ENCODE measurements at regions not wholly inside any gene's neighbourhood (a gene's known extent, or its start where the extent isn't known, plus 50 kb on each side); places are given as distances from the start of the nearest gene placed in this dataset.
"Not testable (repeated sequence)": the region's sequence is repeated elsewhere in the genome, so short reads cannot be mapped to it uniquely, and the experiment has no call there.

- Histone ChIP-seq H3K4me3 (peak overlapping the region in 1 of 4 donors; percentile 11), H3K27ac (no peak overlapping the region), H3K4me1 (no peaks in the 10 kb centered on the region), H3K27me3 (no peaks in the 10 kb centered on the region), H3K9me3 (peaks cover 0 to 11% (median 0%) of the 10 kb centered on the region in 3 donors), H3K36me3 (no peaks in the 10 kb centered on the region)
- DNase-seq (no peak), ATAC-seq (no peak)
- in situ Hi-C loops (cut with MboI; ENCODE audit: low sequenced_read_pairs in 4 of 4) (no loop called here), intact Hi-C loops (cut with DNase I; ENCODE audit: low total_unique reads) (no loop called here)
- no peak for TF ChIP-seq CTCF (IDR thresholded peaks at IDR 0.05 in 4 of 5, conservative IDR thresholded peaks at IDR 0.05 in 1 of 5)
- no peak for TF ChIP-seq POLR2A (IDR thresholded peaks at IDR 0.05)
Observed at GRCh38 chr1:163633366-163633765, 311.6 kb downstream of the NUF2 start.

DNA sequence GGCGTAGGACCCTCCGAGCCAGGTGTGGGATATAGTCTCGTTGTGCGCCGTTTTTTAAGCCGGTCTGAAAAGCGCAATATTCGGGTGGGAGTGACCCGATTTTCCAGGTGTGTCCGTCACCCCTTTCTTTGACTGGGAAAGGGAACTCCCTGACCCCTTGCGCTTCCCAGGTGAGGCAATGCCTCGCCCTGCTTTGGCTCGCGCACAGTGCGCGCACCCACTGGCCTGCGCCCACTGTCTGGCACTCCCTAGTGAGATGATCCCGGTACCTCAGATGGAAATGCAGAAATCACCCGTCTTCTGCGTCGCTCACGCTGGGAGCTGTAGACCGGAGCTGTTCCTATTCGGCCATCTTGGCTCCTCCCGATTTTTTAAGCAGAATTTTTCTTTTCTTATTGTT lies 323.9 kb downstream of the NUF2 start:
- DNase-seq; H3K27me3 ChIP-seq; H3K4me3 ChIP-seq; intact Hi-C loops (cut with DNase I; ENCODE audit: low total_unique reads); H3K27ac ChIP-seq; H3K36me3 ChIP-seq; in situ Hi-C loops (cut with MboI; ENCODE audit: low sequenced_read_pairs in 4 of 4); H3K9me3 ChIP-seq; ATAC-seq; H3K4me1 ChIP-seq: not testable (repeated sequence)

DNA sequence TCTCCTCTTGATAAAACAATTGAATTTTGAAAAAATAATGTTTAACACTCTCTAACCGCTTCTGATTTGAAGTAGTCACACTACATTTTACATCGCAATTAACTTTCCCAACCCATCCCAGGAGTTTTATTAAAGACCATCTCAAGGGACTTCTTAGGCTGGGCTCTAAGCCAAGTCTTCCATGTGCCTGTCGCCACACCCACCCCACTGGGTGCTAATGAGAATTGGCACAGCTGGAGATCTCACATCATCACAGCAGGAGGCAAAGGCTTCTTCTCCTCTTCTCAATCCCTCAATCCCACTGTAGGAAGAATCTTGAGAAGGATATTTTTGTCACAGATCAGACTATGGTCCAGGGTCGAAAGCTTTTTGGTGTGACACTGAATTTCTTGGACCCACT lies 328.9 kb downstream of the NUF2 start:
- Histone ChIP-seq H3K9me3 (no peaks in the 10 kb centered on the region), H3K27me3 (no peaks in the 10 kb centered on the region), H3K36me3 (no peaks in the 10 kb centered on the region), H3K27ac (no peak overlapping the region), H3K4me3 (no peak overlapping the region), H3K4me1 (no peaks in the 10 kb centered on the region)
- in situ Hi-C loops (cut with MboI; ENCODE audit: low sequenced_read_pairs in 4 of 4), result no loop called here
- intact Hi-C loops (cut with DNase I; ENCODE audit: low total_unique reads), result no loop called here
- DNase-seq (no peak), ATAC-seq (no peak)
- TF ChIP-seq POLR2A (IDR thresholded peaks at IDR 0.05) (no peak), CTCF (IDR thresholded peaks at IDR 0.05 in 4 of 5, conservative IDR thresholded peaks at IDR 0.05 in 1 of 5) (no peak)

- Histone ChIP-seq H3K9me3 (no peaks in the 10 kb centered on the region), H3K27me3 (no peaks in the 10 kb centered on the region), H3K36me3 (no peaks in the 10 kb centered on the region), H3K27ac (no peak overlapping the region), H3K4me1 (no peaks in the 10 kb centered on the region), H3K4me3 (no peak overlapping the region)
- ATAC-seq, result no peak
- no peak for DNase-seq
- intact Hi-C loops (cut with DNase I; ENCODE audit: low total_unique reads), result no loop called here
- in situ Hi-C loops (cut with MboI; ENCODE audit: low sequenced_read_pairs in 4 of 4), result no loop called here
- TF ChIP-seq POLR2A (IDR thresholded peaks at IDR 0.05) (no peak), CTCF (IDR thresholded peaks at IDR 0.05 in 4 of 5, conservative IDR thresholded peaks at IDR 0.05 in 1 of 5) (no peak)
Observed at GRCh38 chr1:163652441-163652840, 330.7 kb downstream of the NUF2 start.

DNA sequence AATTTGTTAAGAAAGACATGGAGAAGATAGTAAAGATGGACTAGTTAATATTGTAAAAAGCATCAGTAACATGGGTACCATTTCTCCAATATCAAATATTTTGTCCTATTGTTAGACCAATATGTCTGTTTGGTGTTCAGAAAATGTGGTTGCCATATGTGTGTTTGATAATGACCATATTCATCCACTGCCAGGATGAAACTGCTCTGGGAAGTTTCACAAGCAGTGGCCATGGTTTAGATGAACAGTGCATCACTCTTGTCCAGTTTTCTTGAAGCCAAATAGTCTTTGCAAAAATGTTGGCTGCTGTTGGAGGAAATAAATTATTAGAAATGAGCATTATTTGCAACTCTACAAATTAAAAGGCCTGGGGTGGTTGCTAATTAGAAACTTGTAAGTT lies 333.8 kb downstream of the NUF2 start:
- Histone ChIP-seq H3K9me3 (no peaks in the 10 kb centered on the region), H3K4me1 (no peaks in the 10 kb centered on the region), H3K27ac (no peak overlapping the region), H3K4me3 (no peak overlapping the region), H3K27me3 (no peaks in the 10 kb centered on the region), H3K36me3 (no peaks in the 10 kb centered on the region)
- no peak for ATAC-seq
- in situ Hi-C loops (cut with MboI; ENCODE audit: low sequenced_read_pairs in 4 of 4) (no loop called here), intact Hi-C loops (cut with DNase I; ENCODE audit: low total_unique reads) (no loop called here)
- TF ChIP-seq POLR2A (IDR thresholded peaks at IDR 0.05), result no peak
- no peak for TF ChIP-seq CTCF (IDR thresholded peaks at IDR 0.05 in 4 of 5, conservative IDR thresholded peaks at IDR 0.05 in 1 of 5)
- DNase-seq, result no peak

Measured in gastrocnemius medialis (tissue), 4 donors.